H9 (cell line): ENCODE measurements at regions not wholly inside any gene's neighbourhood (a gene's known extent, or its start where the extent isn't known, plus 50 kb on each side); places are given as distances from the start of the nearest gene placed in this dataset.

ENCODE experiments used
- DNase-seq: peaks from one replicate; pipeline ENCODE4 v3.0.0-alpha.2; 2017
- H2AFZ ChIP-seq: one replicate; pipeline ENCODE4 v1.6.1; 2013; ENCODE audit warnings: mild to moderate bottlenecking, low read length, control low read depth, moderate library complexity
- H2AK5ac ChIP-seq: 2 replicates; pipeline ENCODE4 v1.6.1; 2013; ENCODE audit warnings: low read length, control low read depth, mixed read lengths; ENCODE audit not compliant: insufficient read length
- H2BK120ac ChIP-seq: one replicate; pipeline ENCODE4 v1.6.1; 2013; ENCODE audit warnings: low read depth, mild to moderate bottlenecking, low read length, control low read depth, inconsistent platforms; ENCODE audit not compliant: poor library complexity, severe bottlenecking
- H2BK12ac ChIP-seq: 2 replicates; pipeline ENCODE4 v1.6.1; 2013; ENCODE audit warnings: low read length, control low read depth, mixed read lengths, low read depth; ENCODE audit not compliant: insufficient read length
- H2BK15ac ChIP-seq: 2 replicates; pipeline ENCODE4 v1.6.1; 2013; ENCODE audit warnings: low read depth, low read length, control low read depth
- H2BK20ac ChIP-seq: one replicate; pipeline ENCODE4 v1.6.1; 2013; ENCODE audit warnings: low read depth, mild to moderate bottlenecking, low read length, control low read depth, inconsistent platforms; ENCODE audit not compliant: poor library complexity, severe bottlenecking
- H2BK5ac ChIP-seq: 2 replicates; pipeline ENCODE4 v1.6.1; 2013; ENCODE audit warnings: low read length, control low read depth, mixed read lengths; ENCODE audit not compliant: insufficient read length
- H3K14ac ChIP-seq: 2 replicates; pipeline ENCODE4 v1.6.1; 2013; ENCODE audit warnings: low read length, control low read depth; ENCODE audit not compliant: insufficient read depth
- H3K18ac ChIP-seq: 2 replicates; pipeline ENCODE4 v1.6.1; 2013; ENCODE audit warnings: low read depth, mild to moderate bottlenecking, mixed read lengths, low read length, control low read depth; ENCODE audit not compliant: insufficient read length
- H3K23ac ChIP-seq: 2 replicates; pipeline ENCODE4 v1.6.1; 2013; ENCODE audit warnings: low read length, control low read depth, mixed read lengths, low read depth; ENCODE audit not compliant: insufficient read length
- H3K23me2 ChIP-seq: 2 replicates; pipeline ENCODE4 v1.6.1; 2013; ENCODE audit warnings: low read depth, mild to moderate bottlenecking, mixed read lengths, low read length, control low read depth; ENCODE audit not compliant: insufficient read length, poor library complexity, severe bottlenecking
- H3K27ac ChIP-seq: 2 replicates; pipeline ENCODE4 v1.5.1; 2013; ENCODE audit warnings: low read length, control low read depth, mixed read lengths, low read depth; ENCODE audit not compliant: insufficient read length
- H3K27me3 ChIP-seq: 2 replicates; pipeline ENCODE4 v1.6.1; 2013; ENCODE audit warnings: low read length, control low read depth, inconsistent platforms; ENCODE audit not compliant: insufficient read depth
- H3K4ac ChIP-seq: 2 replicates; pipeline ENCODE4 v1.6.1; 2013; ENCODE audit warnings: low read depth, mild to moderate bottlenecking, control low read depth, inconsistent platforms, low read length, moderate library complexity
- H3K4me1 ChIP-seq: 2 replicates; pipeline ENCODE4 v1.6.1; 2013; ENCODE audit warnings: low read length, control low read depth, inconsistent platforms; ENCODE audit not compliant: insufficient read depth
- H3K4me2 ChIP-seq: 2 replicates; pipeline ENCODE4 v1.6.1; 2013; ENCODE audit warnings: low read length, control low read depth, mixed read lengths; ENCODE audit not compliant: insufficient read length, insufficient read depth
- H3K56ac ChIP-seq: 2 replicates; pipeline ENCODE4 v1.6.1; 2013; ENCODE audit warnings: low read depth, mild to moderate bottlenecking, mixed read lengths, low read length, control low read depth; ENCODE audit not compliant: insufficient read length
- H3K79me1 ChIP-seq: 2 replicates; pipeline ENCODE4 v1.6.1; 2013; ENCODE audit warnings: low read depth, mild to moderate bottlenecking, moderate library complexity, low read length, control low read depth, inconsistent platforms; ENCODE audit not compliant: insufficient read depth, poor library complexity, severe bottlenecking
- H3K79me2 ChIP-seq: 2 replicates; pipeline ENCODE4 v1.6.1; 2013; ENCODE audit warnings: low read length, control low read depth, inconsistent platforms; ENCODE audit not compliant: insufficient read depth
- H3K9ac ChIP-seq: 2 replicates; pipeline ENCODE4 v1.6.1; 2013; ENCODE audit warnings: low read length, control low read depth, mixed read lengths; ENCODE audit not compliant: insufficient read length; ENCODE audit errors: extremely low read depth
- H3K9me3 ChIP-seq: one replicate; pipeline ENCODE4 v1.6.1; 2013; ENCODE audit warnings: low read depth, low read length, inconsistent platforms; ENCODE audit not compliant: control insufficient read depth
- H3T11ph ChIP-seq: one replicate; pipeline ENCODE4 v1.6.1; 2013; ENCODE audit warnings: mild to moderate bottlenecking, low read length, control low read depth, inconsistent platforms
- H4K20me1 ChIP-seq: one replicate; pipeline ENCODE4 v1.6.1; 2013; ENCODE audit not compliant: control insufficient read depth, insufficient read length, insufficient read depth
- H4K5ac ChIP-seq: 2 replicates; pipeline ENCODE4 v1.6.1; 2013; ENCODE audit warnings: low read depth, mild to moderate bottlenecking, mixed read lengths, low read length, control low read depth; ENCODE audit not compliant: insufficient read length
- H4K8ac ChIP-seq: replicated peaks from 2 replicates; pipeline ENCODE4 v1.6.1; 2013; ENCODE audit warnings: low read length, control low read depth, mixed read lengths, low read depth; ENCODE audit not compliant: insufficient read length
- H4K91ac ChIP-seq: 2 replicates; pipeline ENCODE4 v1.6.1; 2013; ENCODE audit warnings: low read depth, mild to moderate bottlenecking, moderate library complexity, mixed read lengths, low read length, control low read depth; ENCODE audit not compliant: insufficient read length
- H3K27ac Mint-ChIP-seq, 3 experiments: 2 replicates in 2 of 3; 3 replicates in 1 of 3; pipeline ENCODE4 v1.8.0; 2020 to 2021; ENCODE audit warnings: mixed read lengths in 3 of 3, mild to moderate bottlenecking in 1 of 3, moderate library complexity in 1 of 3
- H3K27me3 Mint-ChIP-seq: 2 replicates; pipeline ENCODE4 v1.8.0; 2021; ENCODE audit warnings: low read depth, mild to moderate bottlenecking, moderate library complexity, mixed read lengths
- H3K36me3 Mint-ChIP-seq, 3 experiments: 2 replicates in 2 of 3; 3 replicates in 1 of 3; pipeline ENCODE4 v1.8.0; 2020 to 2021; ENCODE audit warnings: low read depth in 3 of 3, mixed read lengths in 3 of 3; ENCODE audit not compliant: insufficient read depth in 1 of 3
- H3K4me1 Mint-ChIP-seq, 2 experiments: 2 replicates each; pipeline ENCODE4 v1.8.0; 2020; ENCODE audit warnings: mixed read lengths in 2 of 2
- H3K4me3 Mint-ChIP-seq, 2 experiments: 2 replicates in 1 of 2; 3 replicates in 1 of 2; pipeline ENCODE4 v1.8.0; 2020 to 2021; ENCODE audit warnings: mild to moderate bottlenecking in 2 of 2, mixed read lengths in 2 of 2, moderate library complexity in 1 of 2
- H3K9me3 Mint-ChIP-seq, 2 experiments: 2 replicates in 1 of 2; 3 replicates in 1 of 2; pipeline ENCODE4 v1.8.0; 2020; ENCODE audit warnings: mild to moderate bottlenecking in 2 of 2, mixed read lengths in 2 of 2, moderate library complexity in 1 of 2
- WGBS: extraction: QIAGEN DNeasy Blood & Tissue Kit; methylation state at CpG from one replicate; pipeline ENCODE4 v1.1.7; 2013; ENCODE audit warnings: missing lambda C conversion rate, low lambda C conversion rate, mixed read lengths; ENCODE audit not compliant: insufficient read length; ENCODE audit errors: extremely low coverage; 5-methylcytosine and 5-hydroxymethylcytosine counted together
- TF ChIP-seq, protein P1 (sequence below): fragments of 200-600 bp; sonication (generic); conservative IDR thresholded peaks from 3 replicates; pipeline ENCODE4 v1.8.0; 2021; ENCODE audit warnings: antibody characterized with exemption, mild to moderate bottlenecking

DNA sequence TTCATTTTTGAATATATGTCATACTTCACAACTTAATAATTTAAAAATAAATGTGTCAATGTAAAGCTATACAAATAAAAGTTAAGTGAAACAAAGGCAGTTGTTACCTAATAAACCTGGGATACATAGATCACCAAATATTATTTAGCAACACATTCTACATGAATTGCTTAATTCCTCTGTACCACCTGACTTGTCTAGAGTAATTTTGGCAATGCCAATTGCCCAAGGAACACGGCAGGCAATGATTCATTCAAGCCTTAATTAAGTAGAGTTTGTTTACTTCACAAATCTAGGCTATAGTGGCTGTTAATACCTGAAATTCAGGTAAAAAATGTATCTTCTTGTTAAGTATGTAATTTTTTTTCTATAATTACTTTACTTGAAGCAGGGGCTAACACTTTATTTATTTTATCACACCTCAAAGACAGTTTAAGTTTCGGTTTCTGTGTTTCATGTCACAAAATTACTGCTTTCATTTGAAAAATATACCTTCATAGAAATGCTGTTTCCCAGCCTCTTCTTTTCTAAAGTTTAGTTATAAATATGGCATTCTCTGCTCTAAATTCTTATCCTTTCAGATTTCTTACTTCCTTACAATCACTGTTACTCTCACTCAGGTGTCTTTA, 705.7 kb downstream of the SLITRK5 start:
- no CpG with 5 or more reads among the region's 2 CpGs for WGBS
- no peaks in the 10 kb centered on the region for H3K4me1 Mint-ChIP-seq
- H4K5ac ChIP-seq = no peak overlapping the region

More for the DNA sequence above, 705.7 kb downstream of the SLITRK5 start:
- no peaks in the 10 kb centered on the region for H3K9me3 ChIP-seq
- H4K91ac ChIP-seq = no peak overlapping the region
- no peak overlapping the region for H3K4me3 Mint-ChIP-seq
- H3K23ac ChIP-seq = no peak overlapping the region
- H3K4ac ChIP-seq = no peak overlapping the region
- H3K23me2 ChIP-seq = no peaks in the 10 kb centered on the region
- H3K14ac ChIP-seq = no peak overlapping the region
- no peak overlapping the region for H3K56ac ChIP-seq
- TF ChIP-seq, protein P1, sequence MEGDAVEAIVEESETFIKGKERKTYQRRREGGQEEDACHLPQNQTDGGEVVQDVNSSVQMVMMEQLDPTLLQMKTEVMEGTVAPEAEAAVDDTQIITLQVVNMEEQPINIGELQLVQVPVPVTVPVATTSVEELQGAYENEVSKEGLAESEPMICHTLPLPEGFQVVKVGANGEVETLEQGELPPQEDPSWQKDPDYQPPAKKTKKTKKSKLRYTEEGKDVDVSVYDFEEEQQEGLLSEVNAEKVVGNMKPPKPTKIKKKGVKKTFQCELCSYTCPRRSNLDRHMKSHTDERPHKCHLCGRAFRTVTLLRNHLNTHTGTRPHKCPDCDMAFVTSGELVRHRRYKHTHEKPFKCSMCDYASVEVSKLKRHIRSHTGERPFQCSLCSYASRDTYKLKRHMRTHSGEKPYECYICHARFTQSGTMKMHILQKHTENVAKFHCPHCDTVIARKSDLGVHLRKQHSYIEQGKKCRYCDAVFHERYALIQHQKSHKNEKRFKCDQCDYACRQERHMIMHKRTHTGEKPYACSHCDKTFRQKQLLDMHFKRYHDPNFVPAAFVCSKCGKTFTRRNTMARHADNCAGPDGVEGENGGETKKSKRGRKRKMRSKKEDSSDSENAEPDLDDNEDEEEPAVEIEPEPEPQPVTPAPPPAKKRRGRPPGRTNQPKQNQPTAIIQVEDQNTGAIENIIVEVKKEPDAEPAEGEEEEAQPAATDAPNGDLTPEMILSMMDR = no peak
- H2BK5ac ChIP-seq = no peak overlapping the region
- no peak overlapping the region for H2AK5ac ChIP-seq
- peaks cover 18 to 23% of the 10 kb centered on the region in 2 experiments for H3K9me3 Mint-ChIP-seq
- H2BK20ac ChIP-seq = no peak overlapping the region
- no peak overlapping the region for H2AFZ ChIP-seq
- DNase-seq = no peak
- no peak overlapping the region for H3K27ac Mint-ChIP-seq
- no peak overlapping the region for H3T11ph ChIP-seq
- no peak overlapping the region for H4K8ac ChIP-seq
- peaks cover 9 to 17% (median 10%) of the 10 kb centered on the region in 3 experiments; a peak in 5 of 7 replicates for H3K36me3 Mint-ChIP-seq
- H2BK15ac ChIP-seq = no peak overlapping the region
- H2BK120ac ChIP-seq = no peak overlapping the region
- no peak overlapping the region for H3K4me2 ChIP-seq
- H3K79me2 ChIP-seq = no peaks in the 10 kb centered on the region
- H3K27me3 ChIP-seq = no peaks in the 10 kb centered on the region
- no peak overlapping the region for H3K9ac ChIP-seq
- no peaks in the 10 kb centered on the region for H3K4me1 ChIP-seq
- H2BK12ac ChIP-seq = no peak overlapping the region
- H3K79me1 ChIP-seq = no peaks in the 10 kb centered on the region
- no peaks in the 10 kb centered on the region for H3K27me3 Mint-ChIP-seq
- no peak overlapping the region for H3K27ac ChIP-seq
- H4K20me1 ChIP-seq = no peaks in the 10 kb centered on the region
- no peak overlapping the region for H3K18ac ChIP-seq
